Esophagus muscularis mucosa (tissue), 3 donors: ENCODE measurements at regions not wholly inside any gene's neighbourhood (a gene's known extent, or its start where the extent isn't known, plus 50 kb on each side); places are given as distances from the start of the nearest gene placed in this dataset.

Experiments used
- POLR2A ChIP-seq: fragments of 450-650 bp; IDR thresholded peaks from one replicate; pipeline ENCODE4 v1.6.1; 2017; ENCODE audit warnings: antibody characterized with exemption, moderate library complexity, mild to moderate bottlenecking, low read depth
- POLR2AphosphoS5 ChIP-seq, 2 donors: sonication (generic); formaldehyde crosslinking; IDR thresholded peaks; one replicate each; pipeline ENCODE4 v1.6.1; 2017; ENCODE audit warnings: antibody characterized with exemption in 2 of 2
- TF ChIP-seq, protein P1 (sequence below), 3 experiments: fragments of 200-600 bp in 2 of 3; fragments of 450-650 bp in 1 of 3; sonication (generic) in 2 of 3; IDR thresholded peaks; one replicate each; pipeline ENCODE4 v1.5.1; 2017 to 2019; ENCODE audit warnings: antibody characterized with exemption in 3 of 3, mild to moderate bottlenecking in 2 of 3, moderate library complexity in 1 of 3

DNA sequence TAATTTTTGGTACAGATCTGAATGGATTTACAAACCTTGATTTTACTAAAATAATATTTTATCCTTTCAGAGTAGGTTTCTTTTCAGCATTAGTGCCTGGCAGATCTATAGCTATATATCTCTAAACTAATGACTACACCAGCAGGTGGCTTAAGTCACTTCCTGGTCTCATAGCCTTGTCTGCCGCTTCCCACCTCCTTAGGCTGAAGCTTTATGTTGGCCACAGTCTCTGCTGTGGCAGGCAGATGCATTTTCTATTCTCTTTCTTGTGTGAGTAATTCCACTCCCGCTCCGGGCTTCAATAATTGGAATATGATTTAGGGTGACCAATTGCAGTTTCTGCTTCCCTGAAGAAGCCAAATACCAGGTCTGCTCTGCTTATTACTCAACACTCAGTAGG is 226.8 kb upstream of the HS3ST5 start:
- TF ChIP-seq, protein P1, sequence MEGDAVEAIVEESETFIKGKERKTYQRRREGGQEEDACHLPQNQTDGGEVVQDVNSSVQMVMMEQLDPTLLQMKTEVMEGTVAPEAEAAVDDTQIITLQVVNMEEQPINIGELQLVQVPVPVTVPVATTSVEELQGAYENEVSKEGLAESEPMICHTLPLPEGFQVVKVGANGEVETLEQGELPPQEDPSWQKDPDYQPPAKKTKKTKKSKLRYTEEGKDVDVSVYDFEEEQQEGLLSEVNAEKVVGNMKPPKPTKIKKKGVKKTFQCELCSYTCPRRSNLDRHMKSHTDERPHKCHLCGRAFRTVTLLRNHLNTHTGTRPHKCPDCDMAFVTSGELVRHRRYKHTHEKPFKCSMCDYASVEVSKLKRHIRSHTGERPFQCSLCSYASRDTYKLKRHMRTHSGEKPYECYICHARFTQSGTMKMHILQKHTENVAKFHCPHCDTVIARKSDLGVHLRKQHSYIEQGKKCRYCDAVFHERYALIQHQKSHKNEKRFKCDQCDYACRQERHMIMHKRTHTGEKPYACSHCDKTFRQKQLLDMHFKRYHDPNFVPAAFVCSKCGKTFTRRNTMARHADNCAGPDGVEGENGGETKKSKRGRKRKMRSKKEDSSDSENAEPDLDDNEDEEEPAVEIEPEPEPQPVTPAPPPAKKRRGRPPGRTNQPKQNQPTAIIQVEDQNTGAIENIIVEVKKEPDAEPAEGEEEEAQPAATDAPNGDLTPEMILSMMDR (IDR thresholded peaks at IDR 0.05): no peak
- TF ChIP-seq POLR2A: no peak
- no peak for TF ChIP-seq POLR2AphosphoS5 (IDR thresholded peaks at IDR 0.05)
